ENCODE measurements at regions not wholly inside any gene's neighbourhood (a gene's known extent, or its start where the extent isn't known, plus 50 kb on each side); places are given as distances from the start of the nearest gene placed in this dataset.

DNA sequence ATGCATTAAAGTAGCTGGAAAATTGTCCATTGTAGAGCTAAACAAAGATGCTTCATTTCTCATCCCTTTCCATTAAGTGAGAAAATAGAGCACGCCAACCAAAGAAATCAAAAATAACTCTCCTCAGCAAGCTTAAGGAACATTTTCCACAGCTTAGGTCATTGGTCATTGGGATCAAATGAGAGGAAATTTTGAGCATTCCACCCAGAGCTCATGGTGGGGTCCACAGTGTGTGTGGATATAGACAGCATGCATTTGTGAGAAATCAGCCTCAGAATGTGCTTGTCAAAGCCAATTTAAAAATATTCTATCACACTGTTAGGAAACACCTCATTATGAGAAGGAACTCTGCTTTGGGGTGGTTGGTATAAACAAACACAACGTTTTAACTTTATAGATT lies 97.2 kb downstream of the HDGFL1 start:
- no peak for TF ChIP-seq POLR2A (IDR thresholded peaks at IDR 0.05)
- TF ChIP-seq, protein P1, sequence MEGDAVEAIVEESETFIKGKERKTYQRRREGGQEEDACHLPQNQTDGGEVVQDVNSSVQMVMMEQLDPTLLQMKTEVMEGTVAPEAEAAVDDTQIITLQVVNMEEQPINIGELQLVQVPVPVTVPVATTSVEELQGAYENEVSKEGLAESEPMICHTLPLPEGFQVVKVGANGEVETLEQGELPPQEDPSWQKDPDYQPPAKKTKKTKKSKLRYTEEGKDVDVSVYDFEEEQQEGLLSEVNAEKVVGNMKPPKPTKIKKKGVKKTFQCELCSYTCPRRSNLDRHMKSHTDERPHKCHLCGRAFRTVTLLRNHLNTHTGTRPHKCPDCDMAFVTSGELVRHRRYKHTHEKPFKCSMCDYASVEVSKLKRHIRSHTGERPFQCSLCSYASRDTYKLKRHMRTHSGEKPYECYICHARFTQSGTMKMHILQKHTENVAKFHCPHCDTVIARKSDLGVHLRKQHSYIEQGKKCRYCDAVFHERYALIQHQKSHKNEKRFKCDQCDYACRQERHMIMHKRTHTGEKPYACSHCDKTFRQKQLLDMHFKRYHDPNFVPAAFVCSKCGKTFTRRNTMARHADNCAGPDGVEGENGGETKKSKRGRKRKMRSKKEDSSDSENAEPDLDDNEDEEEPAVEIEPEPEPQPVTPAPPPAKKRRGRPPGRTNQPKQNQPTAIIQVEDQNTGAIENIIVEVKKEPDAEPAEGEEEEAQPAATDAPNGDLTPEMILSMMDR (IDR thresholded peaks at IDR 0.05) = no peak
